ENCODE measurements at regions not wholly inside any gene's neighbourhood (a gene's known extent, or its start where the extent isn't known, plus 50 kb on each side); places are given as distances from the start of the nearest gene placed in this dataset.

GRCh38 chr2:234298918-234299317 is 198.0 kb downstream of the ARL4C start:
- TF ChIP-seq CTCF (IDR thresholded peaks at IDR 0.05): no peak
- TF ChIP-seq POLR2A (IDR thresholded peaks at IDR 0.05): no peak

Data from body of pancreas (tissue), 4 donors.